Dermis blood vessel endothelial cell (primary cell): ENCODE measurements at regions not wholly inside any gene's neighbourhood (a gene's known extent, or its start where the extent isn't known, plus 50 kb on each side); places are given as distances from the start of the nearest gene placed in this dataset.
A peak's percentile ranks its signal among the peaks of the same experiment; 100 is the strongest.

Experiments
- DNase-seq: peaks from one replicate; pipeline ENCODE4 v3.0.0; 2010

DNA sequence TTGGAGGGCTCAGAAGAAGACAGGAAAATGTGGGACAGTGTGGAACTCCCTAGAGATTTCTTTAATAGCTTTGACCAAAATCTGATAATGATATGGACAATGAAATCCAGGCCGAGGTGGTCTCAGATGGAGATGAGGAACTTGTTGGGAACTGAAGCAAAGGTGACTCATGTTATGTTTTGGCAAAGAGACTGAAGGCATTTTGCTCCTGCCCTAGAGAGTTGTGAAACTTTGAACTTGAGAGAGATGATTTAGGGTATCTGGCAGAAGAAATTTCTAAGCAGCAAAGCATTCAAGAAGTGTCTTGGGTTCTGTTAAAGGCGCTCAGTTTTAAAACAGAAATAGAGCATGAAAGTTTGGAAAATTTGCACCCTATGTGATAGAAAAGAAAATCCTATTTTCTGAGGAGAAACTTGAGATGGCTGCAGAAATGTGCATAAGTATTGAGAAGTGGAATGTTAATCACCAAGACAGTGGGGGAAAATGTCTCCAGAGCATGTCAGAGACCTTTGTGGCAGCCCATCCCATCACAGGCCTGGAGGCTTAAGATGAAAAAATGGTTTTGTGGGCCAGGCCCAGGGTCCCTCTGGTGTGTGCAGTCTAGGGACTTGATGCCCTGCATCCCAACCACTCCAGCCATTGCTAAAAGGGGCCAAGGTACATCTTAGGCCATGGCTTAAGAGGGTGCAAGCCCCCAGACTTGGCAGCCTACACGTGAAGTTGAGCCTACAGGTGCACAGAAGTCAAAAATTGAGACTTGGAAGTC is 463.7 kb upstream of the TLE4 start:
- no peak for DNase-seq

DNA sequence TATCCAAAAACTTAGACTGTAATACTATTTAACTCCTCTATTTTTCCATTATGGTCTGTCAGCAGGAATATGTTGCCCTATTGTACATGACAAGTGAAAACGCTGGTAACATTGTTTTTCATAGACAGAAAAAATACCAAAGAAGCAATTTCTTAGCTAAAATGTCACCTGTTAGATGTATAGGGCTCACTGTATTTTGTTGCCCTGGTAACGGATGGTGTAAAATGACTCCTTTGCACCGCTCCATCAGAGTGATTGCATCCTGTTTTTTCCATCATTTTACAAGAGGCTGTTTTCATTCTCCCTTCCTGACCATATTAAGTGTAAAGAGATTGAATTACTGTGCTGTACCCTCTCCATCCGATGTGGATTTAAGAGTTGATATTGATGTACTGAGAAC is 460.1 kb upstream of the TLE4 start:
- no peak for DNase-seq

DNA sequence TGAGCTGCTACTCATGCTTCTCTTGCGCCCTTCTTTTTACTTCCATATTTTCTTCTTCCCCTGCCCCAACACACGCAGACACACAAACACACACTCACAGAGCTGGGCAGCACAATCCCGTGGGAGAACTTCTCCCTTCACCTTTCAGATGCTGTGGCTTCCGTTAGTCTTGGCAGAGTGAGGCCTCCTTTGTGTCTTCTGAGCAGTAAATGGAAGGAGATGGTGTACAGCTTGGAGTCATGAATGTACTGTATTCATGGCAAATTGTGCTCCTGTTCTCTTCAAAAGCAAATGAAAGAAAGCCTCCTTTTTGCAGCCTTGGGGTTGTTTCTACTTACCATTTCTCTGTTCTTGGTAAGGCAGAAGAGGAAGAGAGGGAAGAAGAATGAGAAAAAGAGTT is 456.6 kb upstream of the TLE4 start:
- DNase-seq, result no peak

DNA sequence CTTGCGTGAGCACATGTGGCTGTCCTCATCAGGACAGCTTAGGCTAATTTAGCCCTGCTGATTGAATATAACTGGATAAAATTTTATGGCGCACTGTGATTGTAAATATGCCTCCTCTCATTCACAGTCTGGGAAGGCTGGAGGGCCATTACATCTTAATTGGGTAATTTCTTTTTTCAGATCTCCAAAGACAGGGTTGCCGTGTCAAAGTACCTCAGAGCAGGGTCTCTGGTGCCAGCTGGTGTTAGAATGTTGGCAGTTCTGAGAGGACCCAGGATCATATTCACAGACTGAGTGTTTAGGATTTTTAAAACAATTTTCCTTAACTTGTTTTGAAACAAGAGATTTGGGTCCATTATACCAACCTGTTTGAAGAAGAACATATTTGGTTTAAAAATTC is 455.7 kb upstream of the TLE4 start:
- DNase-seq, result no peak

DNA sequence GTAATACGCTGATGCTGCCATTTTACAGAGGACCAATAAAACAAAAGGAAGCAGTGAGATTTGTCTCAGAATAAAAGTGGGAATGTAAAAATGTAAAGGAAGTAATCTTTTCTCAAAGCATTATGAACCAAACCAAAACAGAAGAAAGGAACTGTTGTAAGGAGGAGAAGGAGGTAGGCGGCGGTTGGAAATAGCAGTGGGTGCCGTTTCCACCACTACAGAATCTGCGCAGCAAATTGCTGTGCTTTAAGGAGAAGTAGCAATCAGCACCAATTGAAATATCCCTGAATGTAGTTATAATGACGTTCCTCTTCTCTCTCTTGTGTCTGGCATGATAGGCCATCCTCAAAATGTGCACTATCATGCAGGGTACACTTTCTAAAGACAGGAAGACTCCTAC is 455.1 kb upstream of the TLE4 start:
- DNase-seq, result no peak

DNA sequence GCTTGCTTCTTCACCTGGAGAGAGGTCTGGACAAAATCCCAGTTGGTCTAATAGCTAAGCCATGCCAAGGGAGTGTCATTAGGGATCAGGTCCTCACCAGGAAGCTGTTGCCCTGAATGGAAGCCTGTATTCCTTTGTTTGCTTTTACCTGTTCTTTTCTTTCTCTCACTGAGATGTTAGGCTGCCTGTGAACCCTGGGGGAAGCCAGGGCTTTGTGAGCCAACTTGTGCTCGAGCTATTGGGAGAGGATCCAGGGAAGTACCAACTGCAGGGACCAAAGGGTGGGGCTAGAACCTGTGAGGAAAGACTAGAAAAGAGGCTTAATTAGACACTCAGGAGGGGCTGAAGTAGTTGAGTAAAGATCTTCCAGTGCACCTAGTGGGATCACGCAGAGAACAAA is 451.2 kb upstream of the TLE4 start:
- no peak for DNase-seq

DNA sequence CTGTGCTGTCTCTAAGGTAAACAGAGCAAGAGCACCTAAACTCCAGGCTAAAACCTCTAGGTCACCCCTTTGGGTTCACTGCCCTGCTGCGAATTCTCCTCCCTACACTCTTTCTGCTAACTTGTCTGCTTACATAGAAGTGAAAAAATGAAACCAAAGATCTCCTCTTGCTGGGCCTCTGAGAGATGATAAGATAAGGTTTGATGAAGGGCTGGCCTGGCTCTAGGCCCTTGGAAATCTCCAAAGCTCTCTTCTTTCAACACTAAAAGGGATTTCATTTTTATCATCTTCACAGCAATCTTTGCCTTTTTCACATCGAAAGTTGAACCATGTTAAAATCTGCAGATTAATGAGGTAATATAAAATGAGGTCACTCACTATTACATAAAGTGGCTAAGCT is 450.8 kb upstream of the TLE4 start:
- no peak for DNase-seq

DNA sequence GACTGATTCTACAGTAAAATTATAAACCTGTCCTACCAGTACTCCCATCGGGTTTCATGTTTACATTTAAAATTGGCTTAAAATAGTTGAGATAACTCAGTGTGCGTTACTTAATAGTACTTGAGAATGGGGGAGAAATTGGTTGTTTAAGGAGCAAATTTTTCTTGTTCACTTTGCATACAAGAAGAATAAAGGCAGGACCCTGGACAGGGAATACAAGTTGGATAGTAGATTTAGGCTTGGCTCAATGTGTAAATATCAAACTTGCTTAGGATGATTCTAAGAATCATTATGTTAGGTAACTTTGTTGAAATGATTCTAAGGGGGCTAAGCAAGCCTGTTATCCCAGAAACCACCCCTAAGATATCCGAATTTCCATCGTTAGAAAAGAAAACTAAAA is 448.4 kb upstream of the TLE4 start:
- DNase-seq, result peak; percentile 12

DNA sequence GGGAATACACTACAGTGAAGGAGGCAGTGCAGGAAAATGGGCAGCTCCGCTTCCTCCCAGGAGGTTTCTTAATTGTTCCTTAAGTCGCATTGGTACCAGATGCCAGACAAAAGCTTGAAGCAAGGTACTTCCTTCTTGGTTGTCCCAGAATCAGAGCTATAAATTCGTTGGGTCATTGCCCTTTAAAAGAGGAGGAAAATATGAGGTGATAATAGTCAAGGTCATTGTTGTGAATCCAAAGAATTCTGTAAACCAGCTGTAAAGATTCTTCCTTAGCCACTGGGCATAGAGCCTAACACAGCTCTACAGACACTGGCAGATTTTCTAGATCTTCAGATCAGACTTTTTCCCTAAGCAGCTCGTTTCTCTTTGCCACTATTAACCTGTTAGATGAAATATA is 444.1 kb upstream of the TLE4 start:
- DNase-seq, result peak; percentile 14

GRCh38 chr9:79129865-79130480 is 441.8 kb upstream of the TLE4 start:
- DNase-seq, result peak; percentile 69

- DNase-seq, result no peak
Measured at GRCh38 chr9:79131246-79131774, 440.5 kb upstream of the TLE4 start.

GRCh38 chr9:79131824-79132377 is 439.9 kb upstream of the TLE4 start:
- DNase-seq, result no peak

DNA sequence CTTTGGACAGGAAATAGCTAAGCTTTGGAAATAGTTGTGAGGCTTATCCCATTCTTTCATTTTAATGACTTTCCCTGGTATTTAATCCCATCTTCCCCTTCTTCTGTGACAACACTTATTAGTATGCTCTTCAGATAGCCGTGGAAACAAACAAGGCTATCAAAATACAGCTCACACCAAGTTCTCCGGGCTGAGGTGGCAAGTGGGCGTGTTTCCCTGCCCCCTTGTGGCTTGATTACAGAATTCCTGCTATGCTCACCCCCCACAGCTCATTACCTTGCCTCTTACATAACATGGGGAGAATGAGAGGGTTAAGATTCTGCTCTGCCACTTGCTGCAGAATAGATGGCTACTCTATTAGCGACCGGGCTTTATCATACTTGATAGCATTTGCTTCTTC is 437.1 kb upstream of the TLE4 start:
- DNase-seq, result peak; percentile 71

DNA sequence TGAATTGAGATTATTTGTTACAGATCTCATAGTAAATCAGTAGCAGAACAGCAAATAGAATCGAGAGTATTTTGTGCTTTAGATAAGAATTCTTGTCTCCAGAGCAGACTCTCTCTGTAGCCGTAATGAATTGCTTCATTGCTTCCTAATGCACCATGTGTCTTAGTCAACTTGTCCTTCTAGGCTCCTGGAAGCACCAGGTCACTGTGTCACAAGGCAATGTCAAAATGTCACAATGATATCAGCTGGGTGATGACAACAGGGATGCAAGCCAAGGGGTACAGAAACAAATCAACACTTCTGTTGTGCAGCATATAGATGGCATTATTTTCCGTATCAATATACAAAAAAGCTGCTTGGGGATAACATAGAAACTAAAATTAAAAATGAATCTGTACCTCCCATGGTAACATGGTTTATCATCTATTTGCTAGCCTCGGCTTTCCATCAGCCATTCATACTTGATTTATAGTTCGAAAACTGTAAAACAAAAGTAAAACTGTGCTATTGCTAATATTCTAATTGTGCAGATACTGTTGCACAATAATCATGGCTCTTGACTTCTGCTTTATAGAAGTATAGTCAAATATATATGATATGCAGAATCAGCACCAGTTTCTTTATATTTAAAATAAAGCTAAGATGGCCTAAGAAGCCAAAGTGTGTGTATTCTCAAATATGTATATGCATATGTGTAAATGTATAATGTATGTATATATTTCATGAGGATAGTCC is 435.9 kb upstream of the TLE4 start:
- DNase-seq, result no peak

- no peak for DNase-seq
Measured at GRCh38 chr9:79140751-79141150, 431.0 kb upstream of the TLE4 start.

GRCh38 chr9:79143211-79143610 is 428.6 kb upstream of the TLE4 start:
- DNase-seq, result no peak

GRCh38 chr9:79145442-79145841 is 426.3 kb upstream of the TLE4 start:
- DNase-seq, result no peak

GRCh38 chr9:79149585-79149984 is 422.2 kb upstream of the TLE4 start:
- no peak for DNase-seq

- DNase-seq, result no peak
Measured at GRCh38 chr9:79151791-79152190, 420.0 kb upstream of the TLE4 start.

- DNase-seq, result no peak
Measured at GRCh38 chr9:79152306-79152705, 419.5 kb upstream of the TLE4 start.

GRCh38 chr9:79154806-79155205 is 417.0 kb upstream of the TLE4 start:
- peak; percentile 32 for DNase-seq

- no peak for DNase-seq
Measured at GRCh38 chr9:79155308-79155707, 416.5 kb upstream of the TLE4 start.

DNA sequence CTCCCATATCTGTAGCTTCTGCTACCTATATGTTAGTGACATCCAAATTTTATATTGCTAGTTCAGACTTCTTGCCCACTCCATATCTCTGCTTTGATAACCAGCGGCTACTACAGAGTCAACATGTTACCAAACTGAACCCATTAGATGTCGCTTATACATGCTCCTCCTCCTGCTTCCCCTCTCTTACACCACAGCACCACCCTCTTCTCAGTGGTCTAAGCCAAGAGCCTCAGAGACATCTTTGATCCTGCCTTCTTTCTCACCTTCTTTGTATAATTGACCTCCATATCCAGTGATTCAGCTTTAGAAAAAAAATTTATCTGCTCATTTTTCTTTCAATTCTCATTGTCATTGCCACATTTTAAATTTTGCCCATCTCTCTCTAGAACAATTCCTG is 408.2 kb upstream of the TLE4 start:
- DNase-seq, result no peak
